ENCODE measurements at regions not wholly inside any gene's neighbourhood (a gene's known extent, or its start where the extent isn't known, plus 50 kb on each side); places are given as distances from the start of the nearest gene placed in this dataset.
"Not testable (repeated sequence)": the region's sequence is repeated elsewhere in the genome, so short reads cannot be mapped to it uniquely, and the experiment has no call there.

DNA sequence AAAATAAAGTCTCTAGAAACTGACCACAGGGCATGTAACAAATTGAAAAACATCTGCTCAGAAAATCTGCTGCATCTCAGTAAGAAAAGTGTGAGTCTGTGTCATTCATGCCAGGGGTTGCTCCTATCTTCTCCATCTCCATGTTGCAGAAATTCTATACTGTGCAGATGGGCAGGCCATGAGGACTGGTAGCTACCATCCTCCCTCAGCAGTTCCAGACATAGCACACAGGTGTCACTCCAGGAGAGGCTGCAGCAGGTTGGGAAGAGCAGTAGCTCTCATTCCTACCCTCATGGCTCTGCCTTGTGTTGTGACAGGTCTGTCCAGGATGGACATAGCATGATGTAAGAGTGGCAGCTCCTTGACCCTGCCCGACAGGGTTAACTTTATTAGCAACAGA, 173.4 kb downstream of the NDUFS4 start:
- ChIA-PET POLR2A (no interaction called here), CTCF (no interaction called here)
- TF ChIP-seq, protein P1, sequence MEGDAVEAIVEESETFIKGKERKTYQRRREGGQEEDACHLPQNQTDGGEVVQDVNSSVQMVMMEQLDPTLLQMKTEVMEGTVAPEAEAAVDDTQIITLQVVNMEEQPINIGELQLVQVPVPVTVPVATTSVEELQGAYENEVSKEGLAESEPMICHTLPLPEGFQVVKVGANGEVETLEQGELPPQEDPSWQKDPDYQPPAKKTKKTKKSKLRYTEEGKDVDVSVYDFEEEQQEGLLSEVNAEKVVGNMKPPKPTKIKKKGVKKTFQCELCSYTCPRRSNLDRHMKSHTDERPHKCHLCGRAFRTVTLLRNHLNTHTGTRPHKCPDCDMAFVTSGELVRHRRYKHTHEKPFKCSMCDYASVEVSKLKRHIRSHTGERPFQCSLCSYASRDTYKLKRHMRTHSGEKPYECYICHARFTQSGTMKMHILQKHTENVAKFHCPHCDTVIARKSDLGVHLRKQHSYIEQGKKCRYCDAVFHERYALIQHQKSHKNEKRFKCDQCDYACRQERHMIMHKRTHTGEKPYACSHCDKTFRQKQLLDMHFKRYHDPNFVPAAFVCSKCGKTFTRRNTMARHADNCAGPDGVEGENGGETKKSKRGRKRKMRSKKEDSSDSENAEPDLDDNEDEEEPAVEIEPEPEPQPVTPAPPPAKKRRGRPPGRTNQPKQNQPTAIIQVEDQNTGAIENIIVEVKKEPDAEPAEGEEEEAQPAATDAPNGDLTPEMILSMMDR (IDR thresholded peaks at IDR 0.05; ENCODE audit: control extremely low read depth, extremely low read depth, low read depth, missing control alignments) = no peak
- no peak for DNase-seq (ENCODE audit: extremely low spot score)

DNA sequence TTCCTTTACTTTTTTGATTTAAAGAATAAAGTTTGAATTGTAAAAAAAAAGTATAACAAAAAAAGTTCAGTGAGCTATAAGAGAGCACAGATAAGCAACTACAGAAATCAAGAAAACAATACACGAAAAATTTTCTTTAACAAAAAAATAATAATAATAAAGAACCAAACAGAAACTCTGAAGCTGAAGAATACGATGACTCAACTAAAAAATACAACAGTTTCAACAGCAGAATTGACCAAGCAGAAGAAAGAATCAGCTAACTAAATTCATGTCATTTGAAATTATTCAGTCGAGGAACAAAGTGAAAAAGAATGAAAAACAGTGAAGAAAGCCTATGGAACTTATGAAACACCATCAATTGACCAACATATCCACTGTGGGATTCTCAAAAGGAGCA, 177.7 kb downstream of the NDUFS4 start:
- ChIA-PET CTCF (no interaction called here), POLR2A (no interaction called here)
- TF ChIP-seq, protein P1 (IDR thresholded peaks at IDR 0.05; ENCODE audit: control extremely low read depth, extremely low read depth, low read depth, missing control alignments) = no peak
- DNase-seq (ENCODE audit: extremely low spot score) = no peak

DNA sequence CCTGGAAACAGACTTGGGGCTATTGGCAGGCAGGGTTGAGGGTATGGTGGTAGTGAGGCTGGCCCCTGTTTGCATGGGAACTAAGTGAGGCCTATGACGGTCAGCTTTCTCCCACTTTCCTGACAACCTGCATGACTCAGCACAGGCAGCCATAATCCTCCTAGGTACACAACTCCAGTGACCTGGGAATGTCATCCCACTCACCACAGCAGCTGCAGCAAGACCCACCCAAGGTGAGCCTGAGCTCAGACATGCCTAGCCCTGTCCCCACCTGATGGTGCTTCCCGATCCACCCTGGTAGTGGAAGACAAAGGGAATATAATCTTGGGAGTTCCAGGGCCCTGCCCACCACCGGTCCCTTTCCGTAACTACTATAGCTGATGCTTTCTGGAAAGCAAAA, 178.7 kb downstream of the NDUFS4 start:
- POLR2A ChIA-PET = no interaction called here
- CTCF ChIA-PET = no interaction called here
- TF ChIP-seq, protein P1 (IDR thresholded peaks at IDR 0.05; ENCODE audit: control extremely low read depth, extremely low read depth, low read depth, missing control alignments) = no peak
- no peak for DNase-seq (ENCODE audit: extremely low spot score)

DNA sequence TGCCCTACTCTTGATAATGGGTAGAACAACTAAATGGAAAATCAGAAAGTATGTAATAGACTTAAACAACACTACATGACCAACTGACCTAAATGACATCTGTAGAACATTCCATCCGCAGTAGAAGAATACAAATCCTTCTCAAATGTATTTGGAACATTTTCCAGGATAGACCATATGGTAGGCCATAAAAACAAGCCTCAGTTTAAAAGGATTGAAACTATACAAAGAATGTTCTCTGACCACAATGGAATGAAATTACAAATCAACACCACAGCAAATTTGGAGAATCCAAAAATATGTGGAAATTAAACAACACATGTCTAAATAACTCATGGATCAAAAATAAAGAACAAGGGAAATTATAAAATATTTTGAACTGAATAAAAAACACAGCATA, 189.2 kb downstream of the NDUFS4 start:
- ChIA-PET CTCF (no interaction called here), POLR2A (no interaction called here)
- DNase-seq (ENCODE audit: extremely low spot score) = no peak
- TF ChIP-seq, protein P1 (IDR thresholded peaks at IDR 0.05; ENCODE audit: control extremely low read depth, extremely low read depth, low read depth, missing control alignments) = no peak

DNA sequence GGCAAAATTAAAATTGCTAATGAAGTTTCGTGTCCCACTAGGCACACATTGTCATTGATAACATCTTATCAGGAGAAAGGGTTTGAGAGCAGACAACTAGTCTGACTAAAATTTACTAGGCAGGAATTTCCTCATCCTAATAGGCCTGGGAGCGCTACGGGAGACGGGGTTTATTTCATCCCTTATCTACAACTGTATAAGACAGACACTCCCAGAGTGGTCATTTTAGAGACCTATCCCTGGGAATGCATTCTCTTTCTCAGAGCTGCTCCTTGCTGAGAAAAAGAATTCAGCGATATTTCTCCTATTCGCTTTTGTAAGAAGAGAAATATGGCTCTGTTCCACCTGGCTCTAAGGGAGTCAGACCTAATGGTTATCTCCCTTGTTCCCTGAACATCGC, 191.8 kb downstream of the NDUFS4 start:
- POLR2A ChIA-PET; CTCF ChIA-PET; DNase-seq (ENCODE audit: extremely low spot score): not testable (repeated sequence)

DNA sequence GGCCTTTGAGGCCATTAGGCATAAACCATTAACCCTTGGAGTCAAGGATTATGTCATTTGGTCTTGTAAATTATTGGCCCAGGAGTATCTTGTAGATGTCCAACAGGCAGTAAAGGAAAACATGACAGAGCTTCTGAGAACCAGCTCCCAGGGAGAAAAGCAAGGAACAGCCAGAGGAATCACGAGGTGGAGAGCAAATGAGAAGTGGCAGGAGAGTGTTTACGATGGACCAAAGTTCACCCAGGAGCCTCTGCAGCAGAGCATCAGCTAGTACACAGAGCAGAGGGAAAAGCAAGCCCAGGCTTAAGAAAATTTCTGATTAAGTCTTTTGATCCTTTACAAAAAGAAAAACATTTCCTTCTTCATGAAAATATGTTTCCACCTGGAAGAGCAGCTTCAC, 206.2 kb downstream of the NDUFS4 start:
- TF ChIP-seq, protein P1 (IDR thresholded peaks at IDR 0.05; ENCODE audit: control extremely low read depth, extremely low read depth, low read depth, missing control alignments) = no peak
- CTCF ChIA-PET = interaction anchor here (1.1 to 1.6 kb wide), 2 partner anchors 11 to 17 kb away, joined by 3 to 6 read pairs; no protein-coding TSS in a partner anchor
- no peak for DNase-seq (ENCODE audit: extremely low spot score)
- POLR2A ChIA-PET = no interaction called here

DNA sequence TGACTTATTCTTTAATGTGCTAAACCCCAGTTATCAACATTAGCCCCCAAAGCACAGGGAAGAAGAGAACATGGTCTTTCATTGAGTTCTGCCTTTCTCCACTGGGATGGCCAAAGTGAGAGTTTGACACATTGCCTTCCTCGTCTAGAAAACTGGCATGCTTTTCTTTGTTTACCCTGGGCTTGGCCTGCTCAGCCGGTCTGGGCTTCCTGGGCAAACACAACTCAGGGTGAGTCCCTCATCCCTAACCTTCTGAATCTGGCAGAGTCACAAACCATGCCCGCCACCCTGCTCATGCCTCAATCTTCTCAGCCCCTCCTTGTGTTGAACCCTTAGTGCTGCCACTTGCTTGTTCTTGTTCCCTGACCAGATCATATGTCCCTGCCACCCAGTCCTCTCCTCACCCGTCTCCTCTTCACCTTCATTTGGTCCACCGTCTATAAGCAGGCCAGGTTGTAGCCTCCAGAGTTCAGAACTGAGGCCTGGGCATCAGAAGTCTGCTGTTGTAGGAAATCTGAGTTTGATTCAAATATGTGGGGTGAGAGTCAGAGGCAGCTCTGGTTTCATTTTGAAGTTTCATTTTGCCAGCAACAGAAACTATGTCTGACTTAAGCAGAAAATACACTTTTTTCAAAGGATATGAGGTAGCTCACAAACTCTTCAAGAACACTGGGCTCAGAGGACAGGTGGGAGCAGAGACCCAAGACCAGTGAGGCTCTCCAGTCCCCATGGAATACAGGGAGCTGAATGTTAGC, 217.6 kb downstream of the NDUFS4 start:
- CTCF ChIA-PET = interaction anchor here (1.3 to 1.5 kb wide), 2 partner anchors 15 to 36 kb away, joined by 3 read pairs; no protein-coding TSS in a partner anchor
- TF ChIP-seq, protein P1 (IDR thresholded peaks at IDR 0.05; ENCODE audit: control extremely low read depth, extremely low read depth, low read depth, missing control alignments) = no peak
- no peak for DNase-seq (ENCODE audit: extremely low spot score)
- POLR2A ChIA-PET = no interaction called here
